NCI-H69 (cell line): ENCODE measurements at regions not wholly inside any gene's neighbourhood (a gene's known extent, or its start where the extent isn't known, plus 50 kb on each side); places are given as distances from the start of the nearest gene placed in this dataset.

ENCODE experiments used
- DNase-seq: peaks from one replicate; lab custom pipeline; 2025; lab: John Stamatoyannopoulos, UW

GRCh38 chr10:44477046-44477425 is 92.1 kb upstream of the CXCL12 start:
- no peak for DNase-seq

- DNase-seq = no peak
Measured at GRCh38 chr10:44478040-44478439, 93.1 kb upstream of the CXCL12 start.

GRCh38 chr10:44478876-44479705 is 94.2 kb upstream of the CXCL12 start:
- DNase-seq = no peak

- DNase-seq = no peak
Measured at GRCh38 chr10:44492678-44493077, 107.8 kb upstream of the CXCL12 start.

GRCh38 chr10:44498222-44498621 is 113.3 kb upstream of the CXCL12 start:
- no peak for DNase-seq

- DNase-seq = no peak
Measured at GRCh38 chr10:44500451-44500850, 115.6 kb upstream of the CXCL12 start.

- no peak for DNase-seq
Measured at GRCh38 chr10:44506386-44506785, 121.5 kb upstream of the CXCL12 start.

GRCh38 chr10:44510379-44511115 is 125.7 kb upstream of the CXCL12 start:
- no peak for DNase-seq

- DNase-seq = no peak
Measured at GRCh38 chr10:44511166-44511565, 126.3 kb upstream of the CXCL12 start.

- no peak for DNase-seq
Measured at GRCh38 chr10:44511601-44512000, 126.7 kb upstream of the CXCL12 start.

- no peak for DNase-seq
Measured at GRCh38 chr10:44512431-44513022, 127.6 kb upstream of the CXCL12 start.

GRCh38 chr10:44513591-44513990 is 128.7 kb upstream of the CXCL12 start:
- peak; percentile 0 for DNase-seq

- no peak for DNase-seq
Measured at GRCh38 chr10:44516891-44517290, 132.0 kb upstream of the CXCL12 start.

GRCh38 chr10:44517635-44518034 is 132.7 kb upstream of the CXCL12 start:
- DNase-seq = no peak

- no peak for DNase-seq
Measured at GRCh38 chr10:44519361-44519760, 134.5 kb upstream of the CXCL12 start.

- no peak for DNase-seq
Measured at GRCh38 chr10:44520651-44521050, 135.8 kb upstream of the CXCL12 start.

GRCh38 chr10:44539178-44539577 is 154.3 kb upstream of the CXCL12 start:
- no peak for DNase-seq

GRCh38 chr10:44552726-44553125 is 167.8 kb upstream of the CXCL12 start:
- DNase-seq = no peak

GRCh38 chr10:44557596-44558191 is 172.8 kb upstream of the CXCL12 start:
- DNase-seq = no peak

GRCh38 chr10:44558521-44558920 is 173.6 kb upstream of the CXCL12 start:
- DNase-seq = no peak

GRCh38 chr10:44564361-44564760 is 179.5 kb upstream of the CXCL12 start:
- DNase-seq = no peak

- DNase-seq = no peak
Measured at GRCh38 chr10:44564790-44565189, 179.9 kb upstream of the CXCL12 start.

- no peak for DNase-seq
Measured at GRCh38 chr10:44566786-44567185, 181.9 kb upstream of the CXCL12 start.
